ENCODE measurements at regions not wholly inside any gene's neighbourhood (a gene's known extent, or its start where the extent isn't known, plus 50 kb on each side); places are given as distances from the start of the nearest gene placed in this dataset.
"Not testable (repeated sequence)": the region's sequence is repeated elsewhere in the genome, so short reads cannot be mapped to it uniquely, and the experiment has no call there.

DNA sequence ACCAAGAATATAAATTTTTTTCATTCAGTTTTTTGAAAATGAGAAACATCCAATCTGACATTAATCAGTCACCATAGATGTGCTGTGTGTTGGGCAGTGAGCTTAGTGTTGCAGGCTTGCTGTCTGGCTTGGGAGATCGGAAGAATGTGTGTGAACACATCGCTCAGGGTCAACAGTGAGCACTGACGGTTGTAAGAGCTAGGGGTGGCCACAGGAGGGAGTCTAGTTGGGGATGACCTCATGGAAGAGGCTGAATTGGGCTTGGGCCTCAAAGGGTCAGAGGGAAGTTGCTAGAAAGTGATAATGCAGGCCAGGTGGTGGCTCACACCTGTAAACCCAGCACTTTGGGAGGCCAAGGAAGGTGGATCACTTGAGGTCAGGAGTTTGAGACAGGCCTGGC, 375.4 kb downstream of the DDX10 start:
- no peak for DNase-seq
- intact Hi-C loops (cut with DNase I): no loop called here

DNA sequence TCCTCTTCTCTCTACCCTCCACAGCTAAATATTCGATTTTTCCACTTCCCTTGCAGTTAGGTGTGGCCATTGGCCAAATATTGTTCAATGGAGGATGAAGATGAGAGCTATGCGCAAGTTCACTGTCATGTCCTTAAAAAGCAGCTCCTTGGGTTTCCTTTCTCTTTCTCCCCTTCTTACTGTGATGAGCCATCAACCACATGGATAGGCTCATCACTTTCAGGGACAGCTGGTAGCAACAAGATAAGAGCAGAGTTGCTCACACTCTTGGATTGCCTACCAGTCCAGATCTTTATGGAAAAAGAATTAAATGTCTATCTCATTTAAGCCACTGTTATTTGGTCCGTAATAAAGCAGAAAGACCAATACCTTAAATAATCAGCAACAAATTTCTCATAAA, 377.0 kb downstream of the DDX10 start:
- DNase-seq: no peak
- intact Hi-C loops (cut with DNase I): no loop called here

DNA sequence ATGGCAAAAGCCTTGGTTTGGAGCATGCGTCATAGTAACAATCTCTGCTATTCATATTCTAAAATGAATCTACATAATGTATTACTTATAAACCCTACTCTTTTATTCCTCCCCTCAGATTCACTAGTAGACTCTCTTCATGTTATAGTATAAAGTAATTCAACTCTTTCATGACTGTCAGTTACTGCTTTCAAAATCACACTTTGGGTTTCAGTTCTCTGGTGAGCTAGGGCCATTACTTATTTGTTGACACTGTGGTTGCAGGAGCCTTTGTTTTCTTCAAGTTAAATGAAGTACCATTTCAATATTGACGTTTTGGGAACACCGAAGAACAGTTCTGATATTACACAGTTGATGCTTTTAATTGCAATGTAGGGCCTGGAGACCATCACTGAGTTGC, 378.4 kb downstream of the DDX10 start:
- intact Hi-C loops (cut with DNase I): no loop called here
- no peak for DNase-seq

DNA sequence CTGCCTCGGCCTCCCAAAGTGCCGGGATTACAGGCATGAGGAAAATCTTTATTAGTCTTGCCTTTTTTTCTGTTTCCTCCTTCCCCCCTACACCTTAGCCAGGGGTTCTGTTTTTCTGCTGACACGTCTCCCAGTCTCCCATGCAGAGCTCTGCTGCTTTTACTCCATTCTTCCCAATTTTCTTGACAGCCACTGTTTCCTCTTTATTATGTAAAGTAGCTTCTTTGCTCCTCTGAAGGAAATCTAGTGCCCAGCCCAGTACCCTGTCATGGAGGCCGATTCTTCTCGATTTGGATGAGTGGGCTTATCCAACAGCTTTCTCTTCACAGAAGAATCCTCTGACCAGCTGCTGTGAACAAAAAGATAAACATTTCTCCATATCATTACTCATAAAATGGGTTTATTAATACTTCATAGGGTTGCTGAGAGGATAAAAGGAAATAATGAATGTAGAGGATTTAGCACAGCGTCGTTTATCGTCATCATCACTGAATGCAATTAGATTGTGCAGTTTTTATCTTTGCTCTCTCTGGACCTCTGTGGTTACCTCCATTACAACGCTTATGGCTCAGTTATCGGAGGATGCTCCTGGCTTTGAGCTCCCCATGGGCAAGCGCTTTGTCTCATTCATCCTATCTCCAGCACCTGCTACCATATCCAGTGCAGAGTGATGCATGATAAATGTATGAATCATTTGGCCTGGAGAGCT, 375.6 kb upstream of the C11orf87 start:
- no peak for DNase-seq
- intact Hi-C loops (cut with DNase I): no loop called here

DNA sequence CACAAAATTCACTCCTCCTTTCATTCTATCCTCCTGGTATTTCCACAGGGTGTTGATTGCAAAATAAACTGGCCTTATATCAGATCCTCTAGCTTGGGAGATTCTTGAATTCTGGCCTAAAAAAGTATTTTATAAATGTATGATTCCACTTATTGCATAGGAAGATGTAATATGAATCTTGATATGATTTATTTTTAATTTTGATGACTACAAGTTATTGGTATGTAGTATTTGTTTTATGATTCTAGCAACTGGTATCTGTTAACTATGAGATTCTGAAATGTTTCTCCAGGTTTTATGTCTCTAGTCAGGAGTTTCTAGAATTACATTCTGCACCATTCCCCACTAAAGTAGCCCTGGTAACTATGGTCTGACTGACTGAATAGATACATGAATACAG, 373.9 kb upstream of the C11orf87 start:
- DNase-seq: no peak
- intact Hi-C loops (cut with DNase I): no loop called here

DNA sequence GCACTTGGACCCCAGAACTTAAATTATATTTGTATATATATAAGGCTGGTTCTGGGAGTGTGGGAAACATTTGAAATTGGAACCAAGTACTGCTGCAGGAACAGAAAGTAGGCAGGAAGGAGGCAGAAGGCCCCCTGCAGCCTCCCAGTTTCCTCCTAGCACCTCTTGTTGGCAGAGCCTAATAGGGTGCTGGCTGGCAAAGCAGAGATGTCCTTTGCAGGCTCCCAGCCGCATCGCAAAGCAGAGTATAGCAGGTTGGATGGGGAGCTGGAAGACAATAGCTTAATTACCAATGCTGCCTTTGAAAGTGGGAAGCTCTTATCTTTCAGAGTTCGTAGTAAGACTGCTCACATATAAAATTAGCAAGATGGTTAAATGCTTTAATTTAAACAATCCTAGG, 370.8 kb upstream of the C11orf87 start:
- intact Hi-C loops (cut with DNase I): no loop called here
- no peak for DNase-seq

DNA sequence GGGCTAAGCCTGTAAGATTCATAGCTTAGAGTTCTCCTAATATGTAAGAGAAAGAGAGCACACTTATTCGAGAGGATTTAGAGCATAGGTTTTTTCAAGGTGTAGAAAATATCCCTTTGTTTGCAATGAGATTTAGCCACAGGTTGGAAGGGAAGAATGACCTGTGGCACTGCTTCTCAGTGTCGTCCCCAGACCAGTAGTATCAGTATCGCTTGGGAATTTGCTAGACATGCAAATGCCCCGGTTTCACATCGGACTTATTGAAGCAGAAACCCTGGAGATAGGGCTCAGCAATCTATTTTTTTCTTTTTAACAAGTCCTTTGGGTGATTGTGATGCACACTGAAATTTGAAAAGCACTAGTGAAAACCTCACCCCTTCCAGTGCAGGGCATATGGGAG, 362.6 kb upstream of the C11orf87 start:
- intact Hi-C loops (cut with DNase I): no loop called here
- DNase-seq: no peak

DNA sequence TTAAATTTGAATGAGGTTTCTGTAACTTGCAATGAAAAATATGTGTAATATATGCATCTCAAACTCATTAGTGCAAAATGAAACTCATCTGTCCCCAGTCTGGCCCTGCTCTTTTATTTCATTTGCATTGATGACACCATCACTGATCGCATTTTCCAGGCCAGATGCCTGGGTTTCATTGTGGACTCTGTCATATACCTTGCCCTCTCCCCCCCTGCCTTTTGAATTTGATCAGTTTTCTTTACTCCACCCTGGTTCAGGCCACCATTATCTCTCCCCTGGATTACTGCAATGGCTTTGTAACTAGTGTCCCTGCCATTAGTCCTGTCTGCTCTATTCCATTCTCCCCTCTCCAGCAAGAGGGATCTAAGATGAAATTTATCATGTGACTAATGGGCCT, 360.6 kb upstream of the C11orf87 start:
- intact Hi-C loops (cut with DNase I): no loop called here
- DNase-seq: no peak

DNA sequence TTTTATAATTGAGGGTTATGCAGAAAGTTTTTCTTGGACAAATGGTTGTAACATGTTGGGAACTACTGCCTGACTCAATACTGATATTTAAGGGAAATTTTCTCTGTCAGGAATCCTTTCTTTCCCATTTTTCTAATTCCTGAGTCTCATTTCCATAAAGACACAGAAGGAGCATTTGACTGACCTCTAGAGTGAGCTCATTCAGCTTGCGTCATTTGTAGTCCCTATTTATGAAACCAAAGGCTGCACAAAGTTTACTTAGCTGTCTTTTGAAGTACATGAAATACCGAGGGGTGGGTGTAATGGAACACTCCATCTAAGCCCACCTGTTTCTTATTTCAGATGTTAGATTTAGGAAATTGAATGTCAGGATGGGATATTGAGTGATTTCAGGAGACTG, 359.5 kb upstream of the C11orf87 start:
- intact Hi-C loops (cut with DNase I): no loop called here
- no peak for DNase-seq

DNA sequence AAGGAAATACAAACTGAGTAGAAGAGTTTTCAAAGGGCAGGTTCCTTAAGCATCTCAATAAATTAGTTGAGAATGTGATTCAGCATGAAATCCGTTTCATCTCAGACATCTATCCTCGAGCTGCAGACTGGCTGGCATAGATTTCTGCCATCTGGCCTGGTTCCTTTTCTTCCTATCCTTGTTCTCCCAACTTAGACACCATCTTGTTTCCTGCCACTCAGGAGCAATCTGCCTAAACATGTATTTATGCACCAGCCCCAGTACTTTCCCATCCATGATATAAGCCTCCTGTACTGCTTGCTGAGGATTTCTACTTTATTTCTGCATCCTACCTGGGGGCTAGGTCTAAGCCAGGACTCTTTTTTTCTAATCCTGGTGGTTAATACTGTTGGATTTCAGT, 359.1 kb upstream of the C11orf87 start:
- no peak for DNase-seq
- intact Hi-C loops (cut with DNase I): no loop called here

DNA sequence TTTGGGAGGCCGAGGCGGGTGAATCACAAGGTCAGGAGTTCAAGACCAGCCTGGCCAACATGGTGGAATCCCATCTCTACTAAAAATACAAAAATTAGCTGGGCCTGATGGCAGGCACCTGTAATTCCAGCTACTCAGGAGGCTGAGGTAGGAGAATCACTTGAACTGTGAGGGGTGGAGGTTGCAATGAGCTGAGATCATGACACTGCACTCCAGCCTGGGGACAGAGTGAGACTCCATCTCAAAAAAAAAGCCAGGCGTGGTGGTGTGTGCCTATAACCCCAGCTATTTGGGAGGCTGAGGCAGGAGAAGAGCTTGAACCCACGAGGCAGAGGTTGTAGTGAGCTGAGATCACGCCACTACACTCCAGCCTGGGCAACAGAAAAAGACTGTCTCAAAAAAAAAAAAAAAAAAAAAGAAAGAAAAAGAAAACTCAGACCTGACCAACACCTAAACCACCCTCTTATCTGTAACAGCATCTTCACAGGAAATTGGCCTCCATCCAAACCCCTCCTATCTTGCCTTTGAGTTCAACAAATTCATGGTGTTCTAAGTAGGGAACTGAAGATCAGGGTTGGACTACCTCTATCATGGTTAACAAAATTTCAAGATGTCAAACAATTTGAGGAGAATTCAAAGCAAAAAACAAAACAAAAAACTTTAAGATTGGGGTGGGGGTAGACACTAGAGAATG, 357.2 kb upstream of the C11orf87 start:
- intact Hi-C loops (cut with DNase I); DNase-seq: not testable (repeated sequence)

DNA sequence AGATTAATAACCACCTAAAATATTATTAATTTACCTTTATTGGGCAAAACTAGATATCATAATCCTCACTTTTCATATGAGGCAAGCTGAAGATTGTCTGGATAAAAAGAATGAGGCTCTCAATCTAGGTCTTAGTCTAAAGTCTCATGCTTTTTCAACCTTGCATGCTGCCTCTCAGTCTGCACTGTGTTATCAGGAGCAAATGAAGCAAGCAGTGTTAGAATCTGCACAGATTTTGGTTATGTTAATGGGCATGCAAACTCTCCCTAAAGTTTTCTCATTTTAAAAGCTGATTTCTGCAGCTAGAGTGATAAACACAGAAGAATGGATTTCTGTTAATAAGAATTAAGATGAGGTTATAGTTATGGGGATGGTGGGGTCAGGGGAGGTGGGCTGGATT, 350.7 kb upstream of the C11orf87 start:
- intact Hi-C loops (cut with DNase I): no loop called here
- no peak for DNase-seq

DNA sequence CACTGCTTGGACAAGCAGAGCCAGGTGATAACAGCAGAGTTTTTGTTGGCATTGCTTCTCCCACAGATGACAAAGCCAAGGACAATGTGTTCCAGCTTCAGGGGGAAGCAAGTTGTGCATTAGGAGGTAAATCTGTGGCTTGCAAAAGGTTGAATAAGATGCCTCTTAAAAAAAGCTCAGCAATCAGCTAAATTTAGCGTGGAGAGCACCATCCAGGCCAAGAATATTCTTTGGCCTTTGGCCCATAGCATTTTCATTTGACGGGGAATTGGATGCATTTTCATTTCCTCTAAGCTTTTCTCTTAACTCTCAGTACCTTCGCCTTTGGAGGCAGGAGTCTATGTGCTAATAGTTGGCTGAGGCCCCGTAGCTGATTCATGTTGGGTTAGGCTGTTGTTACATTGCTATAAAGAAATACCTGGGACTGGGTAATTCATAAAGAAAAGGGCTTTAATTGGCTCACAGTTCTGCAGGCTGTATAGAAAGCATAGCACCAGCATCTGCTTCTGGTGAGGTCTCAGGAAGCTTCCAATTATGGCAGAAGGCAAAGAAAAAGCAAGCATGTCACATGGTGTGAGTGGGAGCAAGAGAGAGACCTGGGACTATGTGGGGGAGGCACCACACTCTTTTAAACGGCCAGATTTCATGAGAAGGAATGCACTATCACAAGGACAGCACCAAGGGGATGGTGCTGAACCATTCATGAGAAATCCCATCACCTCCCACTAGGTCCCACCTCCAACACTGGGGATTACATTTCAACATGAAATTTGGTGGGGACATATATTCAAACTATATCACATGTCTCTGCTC, 350.1 kb upstream of the C11orf87 start:
- intact Hi-C loops (cut with DNase I): no loop called here
- no peak for DNase-seq

DNA sequence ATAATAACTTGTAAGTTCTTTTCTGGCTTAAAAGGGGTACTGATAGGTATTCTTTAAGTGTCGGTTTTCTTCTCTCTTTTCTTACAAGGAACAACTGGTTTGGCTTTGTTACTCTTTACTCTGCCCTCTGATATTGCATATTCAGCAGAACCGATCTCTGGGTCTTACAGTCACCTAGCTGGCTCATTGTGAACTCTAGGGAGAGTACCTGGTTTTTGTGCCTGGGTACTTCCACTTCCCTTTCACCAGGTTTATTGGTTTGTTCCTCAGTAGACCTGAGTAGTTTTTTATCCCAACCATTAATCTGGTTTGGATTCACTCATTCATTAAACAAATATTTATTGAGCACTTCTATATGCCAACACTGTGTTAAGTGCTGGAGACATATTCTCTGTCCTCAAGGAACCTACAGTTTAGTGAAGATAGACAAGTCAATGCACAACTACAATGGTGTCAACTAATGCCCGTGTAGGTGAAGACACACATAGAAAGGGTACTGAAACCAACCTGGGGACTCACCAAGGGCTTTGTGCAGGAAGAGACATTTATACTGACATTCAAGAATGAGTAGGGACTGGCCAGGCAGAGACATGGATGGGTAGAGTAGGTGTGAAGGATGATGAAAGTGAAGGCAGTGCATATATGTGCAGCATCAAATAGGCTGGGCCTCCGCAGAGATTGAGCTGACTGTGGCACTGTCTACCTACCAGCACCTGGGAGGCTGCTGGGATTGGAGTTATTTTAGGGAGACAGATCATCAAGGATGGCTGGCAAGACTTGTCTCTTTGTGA, 348.8 kb upstream of the C11orf87 start:
- no peak for DNase-seq
- intact Hi-C loops (cut with DNase I): no loop called here

DNA sequence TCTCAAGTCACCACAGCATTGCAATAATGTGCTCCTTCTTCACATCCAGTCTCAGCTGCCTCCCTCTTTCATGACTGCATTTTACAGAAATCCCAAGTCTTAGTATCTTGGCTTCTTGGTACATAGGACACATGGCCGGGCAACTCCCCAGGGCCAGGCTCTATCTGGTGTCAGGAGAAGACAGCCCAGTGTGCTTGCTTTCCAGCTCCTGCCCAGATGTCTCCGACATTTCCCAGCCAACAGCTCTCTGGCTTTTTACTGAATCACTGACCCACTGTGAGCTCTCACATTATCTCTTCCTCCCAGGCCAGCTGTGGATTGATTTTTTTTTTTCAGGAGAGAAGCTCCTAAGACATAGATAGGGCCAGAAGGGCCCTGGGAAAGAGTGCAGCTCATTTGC, 346.0 kb upstream of the C11orf87 start:
- intact Hi-C loops (cut with DNase I): no loop called here
- no peak for DNase-seq

DNA sequence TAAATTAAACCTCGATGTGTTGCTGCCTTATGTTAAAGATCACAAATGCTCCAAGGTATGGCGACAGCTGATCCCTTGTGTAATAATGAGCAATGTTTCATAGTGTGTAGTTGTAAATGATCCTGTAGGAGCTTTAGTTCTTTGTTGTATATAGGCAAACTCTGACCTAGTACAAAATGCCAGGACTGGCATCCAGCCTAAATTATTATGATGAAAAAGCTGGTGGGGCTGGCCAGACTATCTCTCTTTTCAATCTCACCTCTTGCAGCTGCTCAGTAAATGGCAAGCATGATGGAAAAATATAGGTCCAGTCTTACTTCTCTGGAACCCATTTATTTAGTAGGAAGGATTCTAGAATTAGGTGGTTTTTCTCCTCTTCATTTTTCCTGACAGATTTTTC, 345.1 kb upstream of the C11orf87 start:
- intact Hi-C loops (cut with DNase I): no loop called here

DNA sequence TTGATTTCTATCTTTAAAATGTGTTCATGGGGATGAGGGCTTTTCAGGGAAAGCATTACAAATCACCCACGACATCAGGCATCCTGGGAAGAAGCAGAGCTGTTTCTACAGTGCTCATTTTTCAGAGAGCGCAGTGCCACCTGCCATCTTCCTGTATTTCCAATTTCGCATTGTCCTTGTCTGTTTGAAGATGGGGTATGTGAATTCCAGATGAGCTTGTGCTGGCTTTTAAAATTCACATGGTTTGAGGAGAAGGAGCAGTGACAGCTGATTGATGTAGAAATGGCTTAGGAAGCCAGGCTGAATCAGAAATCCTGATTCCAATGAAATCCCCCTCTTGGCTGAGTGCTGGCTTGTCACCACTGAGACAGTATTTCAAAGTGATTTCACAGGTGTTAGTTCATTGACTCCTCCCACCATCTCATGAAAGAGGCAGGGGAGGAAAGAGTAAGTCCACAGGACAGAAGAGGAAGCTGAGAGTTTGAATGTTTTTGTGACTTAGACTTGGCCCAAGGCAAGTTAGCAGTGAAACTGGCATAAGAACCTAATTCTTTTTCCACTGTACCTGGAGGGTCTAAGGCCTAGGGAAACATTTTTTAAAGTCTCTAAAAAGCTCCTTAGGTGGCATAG, 344.6 kb upstream of the C11orf87 start:
- intact Hi-C loops (cut with DNase I): no loop called here
- DNase-seq: no peak

More for the DNA sequence above, 345.1 kb upstream of the C11orf87 start:
- no peak for DNase-seq

DNA sequence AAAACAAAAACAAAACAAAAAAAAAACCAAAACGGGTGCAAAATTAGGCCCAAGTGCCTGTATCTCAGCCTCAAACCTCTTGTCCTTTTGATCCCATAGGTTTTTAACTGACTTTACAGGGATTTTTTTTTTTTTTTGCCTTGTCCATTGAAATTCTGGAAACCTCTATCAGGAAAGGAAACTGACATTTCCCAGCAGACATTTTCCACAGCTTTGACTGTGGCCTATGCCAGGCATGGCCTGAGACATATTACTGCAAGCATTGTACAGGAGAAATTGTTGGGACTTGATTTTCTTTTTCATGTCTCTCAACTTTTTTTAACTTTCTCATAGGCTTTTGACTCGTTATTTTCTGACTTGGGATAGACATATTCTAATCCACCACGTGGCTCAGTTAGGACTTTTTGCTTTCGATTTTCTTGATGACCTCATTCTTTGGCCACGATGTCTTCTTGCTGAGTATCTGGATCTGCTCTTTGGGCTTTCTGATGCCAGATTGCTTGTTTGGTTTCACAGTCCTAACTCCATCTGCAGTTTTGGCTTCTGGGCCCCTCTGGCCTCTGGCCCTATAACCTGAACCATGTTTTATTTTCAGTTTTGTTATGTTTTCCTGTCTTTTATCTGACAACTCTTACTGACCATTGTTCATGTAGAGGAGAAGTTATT, 336.1 kb upstream of the C11orf87 start:
- DNase-seq: no peak
- intact Hi-C loops (cut with DNase I): no loop called here

DNA sequence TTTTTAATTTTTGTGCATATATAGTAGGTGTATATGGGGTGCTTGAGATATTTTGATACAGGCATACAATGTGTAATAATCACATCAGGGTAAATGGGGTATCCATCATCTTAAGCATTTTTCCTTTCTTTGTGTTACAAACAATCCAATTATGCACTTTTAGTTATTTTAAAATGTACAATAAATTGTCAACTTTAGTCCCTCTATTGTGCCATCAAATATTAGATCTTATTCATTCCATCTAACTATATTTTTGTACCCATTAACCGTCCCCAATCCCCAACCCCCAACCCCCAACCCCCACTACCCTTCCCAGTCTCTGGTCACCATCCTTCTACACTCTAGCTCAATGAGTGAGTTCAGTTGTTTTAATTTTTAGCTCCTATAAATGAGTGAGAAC, 335.1 kb upstream of the C11orf87 start:
- DNase-seq: no peak
- intact Hi-C loops (cut with DNase I): no loop called here

All from head of caudate nucleus (tissue), 42 donors.